Upper lobe of right lung (tissue), 1 donor: ENCODE measurements at regions not wholly inside any gene's neighbourhood (a gene's known extent, or its start where the extent isn't known, plus 50 kb on each side); places are given as distances from the start of the nearest gene placed in this dataset.

Experiments
- ATAC-seq: fragments of 200-7000 bp; cut with Tn5 transposase; one replicate; pipeline ENCODE4 v1.9.1; 2020; ENCODE audit warnings: mild to moderate bottlenecking, moderate library complexity
- DNase-seq: peaks from one replicate; pipeline ENCODE4 v3.0.0-alpha.2; 2020
- H3K27ac ChIP-seq: fragments of 200-600 bp; one replicate; pipeline ENCODE4 v1.8.0; 2022
- H3K27me3 ChIP-seq: fragments of 200-600 bp; one replicate; pipeline ENCODE4 v1.8.0; 2022; ENCODE audit warnings: mild to moderate bottlenecking
- H3K36me3 ChIP-seq: fragments of 200-600 bp; one replicate; pipeline ENCODE4 v1.8.0; 2022
- H3K4me1 ChIP-seq: fragments of 200-600 bp; one replicate; pipeline ENCODE4 v1.8.0; 2022
- H3K4me3 ChIP-seq: fragments of 200-600 bp; one replicate; pipeline ENCODE4 v1.8.0; 2022; ENCODE audit warnings: mild to moderate bottlenecking
- H3K9me3 ChIP-seq: fragments of 200-600 bp; one replicate; pipeline ENCODE4 v1.8.0; 2022
- CTCF ChIP-seq: fragments of 200-600 bp; IDR thresholded peaks from one replicate; pipeline ENCODE4 v1.8.0; 2022; ENCODE audit warnings: antibody characterized with exemption
- intact Hi-C: fragments of 100-400 bp; cut with DNase I; formaldehyde crosslinking; loops from one replicate; pipeline ENCODE4 v1.11.0; 2022
- donor health status: DM: no; HTN: yes; CAD: no; lungs with severe emphysema.

- no peak overlapping the region for H3K4me3 ChIP-seq
- TF ChIP-seq CTCF = no peak
- H3K9me3 ChIP-seq = peaks cover 5% of the 10 kb centered on the region
- H3K27me3 ChIP-seq = no peaks in the 10 kb centered on the region
- DNase-seq (no peak), ATAC-seq (no peak)
- H3K27ac ChIP-seq = no peak overlapping the region
- H3K4me1 ChIP-seq = no peaks in the 10 kb centered on the region
- intact Hi-C loops = no loop called here
- H3K36me3 ChIP-seq = no peaks in the 10 kb centered on the region
Measured at GRCh38 chr12:60704171-60704914, 1108.5 kb downstream of the SLC16A7 start.

GRCh38 chr12:60710246-60710645 lies 1114.4 kb downstream of the SLC16A7 start:
- no peaks in the 10 kb centered on the region for H3K4me1 ChIP-seq
- no peak overlapping the region for H3K27ac ChIP-seq
- H3K9me3 ChIP-seq = peaks cover 10% of the 10 kb centered on the region
- no peak overlapping the region for H3K4me3 ChIP-seq
- intact Hi-C loops = no loop called here
- H3K36me3 ChIP-seq = no peaks in the 10 kb centered on the region
- DNase-seq (no peak), ATAC-seq (no peak)
- TF ChIP-seq CTCF = no peak
- H3K27me3 ChIP-seq = no peaks in the 10 kb centered on the region

GRCh38 chr12:60714141-60714900 lies 1118.5 kb downstream of the SLC16A7 start:
- no peak overlapping the region for H3K4me3 ChIP-seq
- DNase-seq (no peak), ATAC-seq (no peak)
- H3K4me1 ChIP-seq = no peaks in the 10 kb centered on the region
- no peaks in the 10 kb centered on the region for H3K36me3 ChIP-seq
- H3K27ac ChIP-seq = no peak overlapping the region
- H3K27me3 ChIP-seq = no peaks in the 10 kb centered on the region
- intact Hi-C loops = no loop called here
- no peak for TF ChIP-seq CTCF
- peaks cover 4% of the 10 kb centered on the region for H3K9me3 ChIP-seq

GRCh38 chr12:60724475-60724874 lies 1128.6 kb downstream of the SLC16A7 start:
- H3K4me1 ChIP-seq = no peaks in the 10 kb centered on the region
- intact Hi-C loops = no loop called here
- DNase-seq (no peak), ATAC-seq (no peak)
- no peak overlapping the region for H3K4me3 ChIP-seq
- no peak overlapping the region for H3K27ac ChIP-seq
- no peak for TF ChIP-seq CTCF
- H3K9me3 ChIP-seq = no peaks in the 10 kb centered on the region
- no peaks in the 10 kb centered on the region for H3K36me3 ChIP-seq
- H3K27me3 ChIP-seq = no peaks in the 10 kb centered on the region

- no peak for DNase-seq
- Histone ChIP-seq H3K9me3 (no peaks in the 10 kb centered on the region), H3K27ac (no peak overlapping the region), H3K27me3 (no peaks in the 10 kb centered on the region), H3K4me1 (no peaks in the 10 kb centered on the region), H3K4me3 (no peak overlapping the region), H3K36me3 (no peaks in the 10 kb centered on the region)
- intact Hi-C loops = no loop called here
- no peak for ATAC-seq
- TF ChIP-seq CTCF = no peak
Measured at GRCh38 chr12:60724984-60725383, 1129.2 kb downstream of the SLC16A7 start.
